GM18868 (cell line): ENCODE measurements at regions not wholly inside any gene's neighbourhood (a gene's known extent, or its start where the extent isn't known, plus 50 kb on each side); places are given as distances from the start of the nearest gene placed in this dataset.
A peak's percentile ranks its signal among the peaks of the same experiment; 100 is the strongest.
"Not testable (repeated sequence)": the region's sequence is repeated elsewhere in the genome, so short reads cannot be mapped to it uniquely, and the experiment has no call there.

Experiments
- ATAC-seq: cut with Tn5 transposase; IDR thresholded peaks from one replicate; pipeline ENCODE4 v1.9.1; 2021; ENCODE audit warnings: mild to moderate bottlenecking, moderate library complexity; ENCODE audit not compliant: unreplicated experiment

DNA sequence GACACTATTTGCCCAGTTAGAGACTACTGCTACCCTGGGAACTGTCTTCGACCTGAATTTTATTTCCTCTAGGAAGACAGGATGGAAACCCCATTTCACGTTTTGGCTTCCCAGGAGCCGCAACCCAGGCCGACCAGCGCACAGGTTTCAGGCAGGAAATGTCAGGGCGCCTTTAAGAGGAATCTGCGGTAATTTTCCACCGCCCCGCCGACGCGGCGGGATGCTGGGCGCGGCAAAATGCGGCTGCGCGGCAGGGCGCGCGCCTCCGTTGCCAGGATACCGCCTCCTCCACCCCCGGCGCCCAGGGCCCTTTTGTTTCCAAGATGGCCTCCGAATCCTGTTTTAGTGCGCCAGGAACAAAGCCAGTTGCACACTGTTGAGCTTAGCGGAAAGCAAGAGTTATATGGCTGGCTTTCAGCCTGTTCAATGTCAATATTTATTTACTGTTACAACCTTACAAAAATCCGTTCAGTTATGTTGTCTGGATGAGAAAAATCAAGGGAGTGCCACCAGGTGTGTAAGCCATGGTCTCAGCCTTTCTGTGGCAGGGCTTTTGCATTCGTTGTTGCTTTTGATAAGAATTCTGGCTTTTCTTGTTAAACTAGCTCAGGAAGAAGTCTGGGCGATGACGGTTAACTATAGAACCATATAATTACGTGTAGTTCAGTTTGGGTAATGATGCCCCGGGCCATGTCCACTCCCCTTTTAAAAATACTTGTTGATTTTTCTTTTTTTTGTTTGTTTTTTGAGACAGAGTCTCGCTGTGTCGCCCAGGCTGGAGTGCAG lies 79.7 kb upstream of the CHD2 start:
- ATAC-seq: peak; percentile 90

DNA sequence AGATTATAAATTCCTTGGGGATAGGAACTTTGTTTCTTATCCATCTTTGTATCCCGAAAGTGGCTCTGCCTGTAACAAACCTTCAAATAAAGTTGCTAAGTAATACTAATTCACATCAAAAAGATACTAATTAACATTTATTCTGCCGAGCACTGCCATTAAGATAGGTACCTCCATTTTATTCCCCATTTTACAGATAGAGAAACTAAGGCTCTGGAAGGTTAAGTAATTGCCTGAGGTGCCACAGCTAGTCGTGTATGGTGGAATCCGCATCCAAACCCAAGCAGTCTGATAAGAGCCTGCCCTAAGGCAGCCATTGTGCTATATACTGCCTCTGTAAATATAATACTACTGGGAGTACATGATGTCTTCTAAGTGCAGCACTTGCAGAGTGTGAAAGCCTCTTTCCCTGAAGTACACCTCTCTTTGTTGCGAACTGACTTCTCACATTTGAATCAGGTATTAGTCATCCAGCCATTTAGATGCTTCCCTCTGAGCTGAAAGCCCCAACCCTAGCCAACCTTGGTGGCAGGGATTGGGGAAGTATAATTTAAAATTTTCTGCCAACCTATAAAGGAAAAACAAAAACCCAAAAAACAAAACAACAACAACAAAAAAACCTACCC lies 78.5 kb upstream of the CHD2 start:
- ATAC-seq: no peak

DNA sequence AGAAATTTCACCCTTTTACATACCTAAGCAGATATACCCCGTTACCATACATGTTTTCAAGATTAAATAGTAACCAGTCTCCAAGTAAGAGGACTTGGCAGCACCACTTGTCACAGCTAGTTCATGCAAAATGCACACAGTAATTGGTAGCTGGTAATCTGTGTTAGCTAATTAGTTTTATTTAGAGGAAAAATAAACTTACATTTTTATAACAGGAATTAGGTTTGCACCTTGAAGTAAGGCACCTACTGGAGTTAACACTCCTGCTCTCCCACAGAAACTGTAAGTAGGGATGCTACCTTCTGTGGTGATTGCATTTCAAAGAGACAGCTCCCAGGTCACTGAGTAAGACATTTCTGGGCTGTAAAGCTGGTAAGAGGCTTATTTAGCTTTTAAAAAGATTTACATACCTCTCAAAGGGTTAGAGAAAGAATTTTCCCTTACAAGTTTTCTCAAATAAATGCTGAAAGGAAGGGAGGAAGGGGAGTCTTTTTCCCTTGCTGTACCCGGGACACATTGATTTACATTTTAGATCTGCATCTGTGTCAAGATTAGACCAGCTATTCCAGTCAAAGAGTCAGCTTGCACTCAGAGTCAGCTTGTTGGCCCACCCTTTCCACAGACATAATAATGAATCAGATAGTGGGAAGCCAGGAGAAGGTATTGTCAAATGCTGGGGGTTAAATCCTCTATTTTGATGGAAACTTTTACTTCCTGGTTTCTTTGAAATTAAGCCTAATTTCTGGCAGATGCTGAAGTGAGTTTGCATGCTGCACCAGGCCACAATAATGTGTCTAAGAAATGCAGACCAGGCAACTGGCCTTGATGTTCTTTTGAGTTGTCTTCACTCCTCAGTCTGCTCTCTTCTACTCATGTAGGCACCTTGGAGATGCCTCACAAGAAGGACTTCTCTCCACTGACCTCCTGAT lies 77.6 kb upstream of the CHD2 start:
- no peak for ATAC-seq

DNA sequence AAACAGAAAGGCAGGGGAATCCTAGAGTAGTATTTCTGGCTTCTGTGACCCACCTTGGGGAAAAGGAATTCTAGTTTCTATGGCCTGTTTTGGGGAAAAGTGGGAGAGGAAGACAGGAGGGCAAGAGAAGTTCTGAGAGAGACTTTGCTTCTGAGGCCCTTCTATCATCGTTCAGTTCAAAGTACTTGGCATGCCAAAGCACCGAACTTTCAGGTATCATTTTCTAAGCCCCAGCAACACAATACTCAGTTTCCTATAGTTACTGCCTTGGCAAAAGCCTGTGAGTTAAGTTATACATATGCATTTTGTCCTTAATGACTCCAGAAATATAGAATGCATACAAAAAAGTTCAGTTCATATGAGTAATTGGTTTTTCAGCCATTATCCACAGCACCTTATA lies 74.1 kb upstream of the CHD2 start:
- ATAC-seq: no peak

DNA sequence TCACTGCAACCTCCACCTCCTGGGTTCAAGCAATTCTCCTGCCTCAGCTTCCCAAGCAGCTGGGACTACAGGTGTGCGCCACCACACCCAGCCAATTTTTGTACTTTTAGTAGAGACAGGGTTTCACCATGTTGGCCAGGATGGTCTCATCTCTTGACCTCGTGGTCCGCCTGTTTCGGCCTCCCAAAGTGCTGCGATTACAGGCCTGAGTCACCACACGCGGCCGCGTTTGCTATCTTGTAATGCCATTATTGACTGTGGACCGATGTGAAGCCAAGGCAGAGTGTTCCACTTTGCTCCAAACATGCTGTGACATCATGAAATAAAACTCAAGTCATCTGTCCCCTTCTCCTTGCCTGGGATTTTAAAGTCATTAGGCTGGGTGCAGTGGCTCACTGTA lies 72.1 kb upstream of the CHD2 start:
- ATAC-seq: not testable (repeated sequence)

DNA sequence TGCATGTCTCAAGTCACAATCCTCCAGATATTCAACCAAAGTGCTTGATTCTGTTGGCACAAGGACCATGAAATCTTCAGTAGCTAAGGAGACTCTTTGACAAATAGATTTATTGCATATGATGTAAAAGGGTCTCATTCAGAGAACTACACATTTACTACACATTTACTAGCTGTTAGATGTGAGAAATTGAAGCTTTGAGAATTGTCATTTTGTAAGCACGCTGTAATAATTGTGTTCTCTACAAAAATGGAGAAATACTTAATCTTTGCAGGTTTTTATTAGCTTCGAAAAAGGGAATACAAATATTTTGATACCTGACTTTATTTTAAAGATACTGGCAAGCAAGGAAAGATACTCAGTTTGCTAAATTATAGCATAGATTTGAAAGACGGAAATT lies 70.2 kb upstream of the CHD2 start:
- no peak for ATAC-seq

DNA sequence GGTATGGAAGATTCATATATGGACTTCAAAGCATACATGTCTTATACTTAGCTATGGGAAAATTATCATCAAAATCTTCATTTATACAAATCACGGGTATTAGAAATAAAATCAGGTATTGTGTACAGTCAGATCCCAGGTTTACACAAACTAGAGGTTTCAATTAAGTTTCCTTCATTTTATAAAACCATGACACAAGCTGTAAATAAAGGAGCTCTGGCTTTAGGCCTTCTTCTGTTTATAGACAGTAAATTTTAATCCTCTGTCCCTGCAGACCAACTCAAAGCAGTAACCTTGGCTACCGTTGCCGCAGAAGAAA lies 68.8 kb upstream of the CHD2 start:
- ATAC-seq: no peak

DNA sequence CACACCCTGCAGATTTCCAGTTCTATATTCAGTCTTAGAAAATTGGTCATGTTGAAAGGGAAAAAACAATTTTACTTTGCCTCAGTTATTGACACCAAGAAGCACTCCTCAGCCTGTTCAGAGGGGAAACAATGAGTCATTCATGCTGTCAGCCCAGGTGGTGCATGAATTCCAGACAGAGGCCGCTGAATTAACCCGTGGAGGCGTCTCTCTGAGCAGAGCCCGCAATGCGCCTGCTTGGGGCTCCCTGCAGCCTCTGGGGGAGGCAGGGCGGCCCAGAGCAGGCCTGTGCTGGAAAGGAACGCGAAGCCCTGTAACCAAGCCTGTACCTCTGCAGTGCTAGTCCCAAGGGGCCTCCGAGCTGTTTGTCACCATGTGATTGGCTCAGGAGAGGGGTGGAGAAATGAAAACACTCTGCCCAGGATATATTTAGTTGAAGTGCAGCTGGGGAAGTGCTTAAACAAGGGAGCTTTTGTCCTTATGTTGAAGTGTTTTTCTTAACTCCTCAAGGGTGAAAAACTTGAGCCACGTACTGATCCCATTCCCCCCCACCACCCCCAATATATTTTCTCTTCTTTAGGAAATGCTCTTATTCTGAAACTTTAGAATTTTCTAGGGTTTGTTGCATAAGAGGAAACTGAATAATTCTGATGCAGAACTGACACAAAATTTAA lies 68.3 kb upstream of the CHD2 start:
- peak; percentile 93 for ATAC-seq

DNA sequence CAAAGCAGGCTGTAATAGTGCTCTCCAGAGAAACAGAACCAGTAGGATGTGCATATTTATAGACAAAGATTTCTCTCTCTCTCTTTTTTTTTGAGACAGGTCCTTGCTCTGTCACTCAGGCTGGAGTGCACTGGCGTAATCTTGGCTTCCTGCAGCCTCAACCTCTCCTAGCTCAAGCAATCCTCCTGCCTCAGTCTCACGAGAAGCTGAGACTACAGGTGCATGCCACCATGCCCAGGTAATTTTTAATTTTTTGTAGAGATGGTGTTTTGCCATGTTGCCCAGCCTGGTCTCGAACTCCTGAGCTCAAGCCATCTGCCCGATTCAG lies 67.1 kb upstream of the CHD2 start:
- no peak for ATAC-seq

DNA sequence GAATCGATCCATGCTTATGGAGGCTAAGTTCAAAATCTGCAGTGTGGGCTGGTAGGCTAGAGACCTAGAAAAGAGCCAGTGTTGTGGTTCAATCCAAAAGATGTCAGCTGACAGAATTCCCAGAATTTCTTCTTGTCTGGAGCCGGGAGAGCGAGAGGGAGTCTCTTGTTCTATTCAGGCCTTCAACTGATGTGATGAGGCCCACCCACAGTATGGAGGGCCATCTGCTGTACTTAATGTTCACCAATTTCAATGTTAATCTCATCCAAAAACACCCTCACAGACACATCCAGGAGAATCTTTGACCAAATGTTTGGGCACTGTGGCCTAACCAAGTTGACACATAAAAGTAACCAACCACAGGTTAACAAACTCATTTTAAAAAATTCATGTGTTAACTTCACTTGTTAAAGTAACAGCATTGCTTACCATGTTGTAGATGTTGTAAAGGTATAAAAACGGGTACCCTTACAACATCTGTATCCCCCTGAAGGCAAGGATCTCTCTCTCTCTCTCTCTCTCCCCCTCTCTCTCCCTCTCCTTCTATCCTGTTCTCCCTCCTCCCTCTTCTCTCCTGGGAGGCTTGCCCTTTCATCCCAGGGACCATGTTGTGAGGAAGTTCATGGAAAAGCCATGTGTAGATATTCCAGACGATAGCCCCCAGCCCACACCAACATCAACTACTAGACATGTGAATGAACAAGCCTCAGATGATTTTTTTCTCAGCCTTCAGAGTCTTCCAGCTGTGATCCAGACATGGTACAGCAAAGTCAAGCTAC lies 66.4 kb upstream of the CHD2 start:
- ATAC-seq: no peak

DNA sequence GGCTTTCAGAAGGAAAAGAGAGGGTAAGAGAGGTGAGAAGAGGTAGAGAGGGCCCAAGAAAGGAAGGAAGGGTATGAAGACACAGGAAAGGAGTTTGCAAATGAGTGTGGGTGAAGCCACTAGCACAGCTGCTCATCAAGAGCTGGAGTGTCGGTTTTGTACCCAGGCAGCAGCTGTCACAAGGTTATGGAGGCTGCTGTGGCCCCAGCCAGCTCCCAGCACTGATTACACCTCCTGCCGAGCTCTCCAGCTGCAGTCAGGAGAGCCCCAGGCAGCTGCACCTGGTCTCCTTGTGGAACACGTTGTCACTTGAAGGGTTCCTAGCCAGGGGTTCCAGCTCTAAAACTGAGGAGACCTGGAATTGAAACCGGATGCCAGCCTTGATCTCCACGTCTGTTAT lies 60.4 kb upstream of the CHD2 start:
- peak; percentile 71 for ATAC-seq

DNA sequence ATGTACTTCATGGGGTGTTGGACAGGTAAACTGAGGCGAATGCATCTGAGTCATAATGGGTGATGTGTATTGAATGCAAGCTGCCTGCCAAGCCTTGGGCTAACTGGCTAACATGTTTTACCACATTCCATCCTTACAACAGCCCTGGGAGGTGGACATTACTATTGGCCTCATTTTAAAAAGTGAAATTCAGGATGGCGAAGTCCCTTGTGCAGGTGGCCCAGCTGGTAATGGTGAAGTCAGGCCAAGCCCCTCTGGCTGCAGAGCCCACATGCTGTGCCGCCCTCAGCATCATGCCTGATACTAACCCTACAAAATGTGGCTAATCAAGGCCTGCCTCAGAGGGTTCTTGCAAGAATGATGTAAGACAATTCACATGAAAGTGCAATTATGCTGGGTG lies 60.0 kb upstream of the CHD2 start:
- no peak for ATAC-seq

DNA sequence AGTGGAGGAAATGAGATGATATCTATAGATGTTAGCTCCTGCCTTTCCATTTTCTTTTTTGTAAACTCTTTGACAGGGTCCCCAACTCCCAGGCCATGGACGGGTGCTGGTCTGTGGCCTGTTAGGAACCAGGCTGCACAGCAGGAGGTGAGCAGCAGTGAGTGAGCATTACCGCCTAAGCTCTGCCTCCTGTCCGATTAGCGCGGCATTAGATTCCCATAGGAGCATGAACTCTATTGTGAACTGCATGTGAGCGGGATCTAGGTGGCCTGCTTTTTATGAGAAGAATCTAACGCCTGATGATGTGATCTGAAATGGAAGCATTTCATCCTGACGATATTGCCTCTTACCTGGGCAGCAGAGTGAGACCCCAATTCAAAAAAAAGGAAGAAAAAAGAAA lies 56.8 kb upstream of the CHD2 start:
- no peak for ATAC-seq

DNA sequence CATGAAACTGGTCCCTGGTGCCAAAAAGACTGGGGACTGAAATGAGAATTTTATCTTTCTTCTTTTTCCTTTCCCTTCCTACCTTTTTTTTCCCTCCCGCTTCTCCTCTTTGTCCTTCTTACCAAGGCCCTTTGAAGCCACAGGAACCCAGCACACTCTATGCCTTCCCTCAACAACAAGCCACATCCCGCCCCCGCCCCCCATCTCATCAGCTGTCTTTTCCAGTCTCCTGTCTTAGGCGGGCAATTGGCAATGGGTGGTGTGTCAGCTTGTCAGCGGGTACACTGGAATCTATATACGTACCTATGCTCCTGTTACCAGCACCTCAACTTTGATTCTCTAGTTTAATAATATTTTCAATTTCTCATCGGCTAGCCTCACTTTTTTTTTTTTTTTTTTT lies 56.3 kb upstream of the CHD2 start:
- ATAC-seq: no peak

DNA sequence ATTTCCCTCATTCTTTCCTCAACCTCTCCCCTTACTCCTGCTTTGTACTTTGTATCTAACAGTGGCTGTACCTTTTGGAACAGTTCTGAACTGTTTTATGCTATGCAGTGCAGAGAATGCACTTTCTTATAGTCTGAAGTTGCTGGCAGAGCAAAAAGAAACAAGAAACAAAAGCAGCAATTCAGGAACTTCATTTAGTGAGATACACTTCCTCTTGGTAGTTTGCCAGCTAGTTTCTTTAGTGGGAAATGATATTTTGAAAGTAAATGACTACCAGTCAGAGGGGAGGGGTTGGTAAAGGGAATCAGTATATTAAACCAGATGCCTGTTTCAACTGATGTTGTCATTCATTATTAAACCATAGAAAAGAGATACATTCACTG lies 55.0 kb upstream of the CHD2 start:
- ATAC-seq: peak; percentile 75

DNA sequence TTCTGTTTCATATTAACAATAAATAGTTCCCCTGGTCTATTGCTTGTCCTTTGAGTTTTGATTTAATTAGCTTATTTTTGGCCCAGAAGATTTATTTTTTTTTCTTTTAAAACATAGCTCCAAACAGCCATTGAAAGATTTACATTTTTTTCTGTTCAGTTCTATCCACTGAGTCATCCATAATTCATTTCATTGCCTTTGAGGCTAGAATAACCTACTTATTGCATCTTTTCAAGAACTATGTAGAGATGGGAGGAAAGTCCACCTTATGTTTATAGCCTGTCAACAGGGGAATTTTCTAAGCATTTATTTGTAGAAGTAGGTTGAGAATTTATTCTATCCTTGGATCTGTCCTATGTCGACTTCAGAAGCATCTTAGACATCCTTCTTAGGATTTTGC lies 53.4 kb upstream of the CHD2 start:
- no peak for ATAC-seq

DNA sequence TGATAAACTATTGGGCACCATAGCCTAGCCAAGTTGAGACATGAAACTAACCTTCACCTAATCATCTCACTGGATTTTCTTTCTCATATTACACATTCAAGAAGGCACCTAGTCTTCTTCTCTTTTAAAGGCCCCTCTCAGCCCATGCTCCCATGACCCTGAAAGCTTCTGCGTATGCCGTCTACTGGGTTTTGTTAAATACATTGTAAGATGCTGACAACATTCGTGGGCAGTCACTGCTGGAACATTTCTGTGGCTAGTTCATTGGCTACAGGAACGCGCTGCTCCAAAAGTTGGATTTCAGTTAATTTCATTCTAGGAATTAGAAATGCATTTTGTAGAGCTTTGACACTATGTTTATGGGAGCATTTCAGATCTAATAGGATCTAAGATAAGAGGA lies 52.3 kb upstream of the CHD2 start:
- no peak for ATAC-seq

DNA sequence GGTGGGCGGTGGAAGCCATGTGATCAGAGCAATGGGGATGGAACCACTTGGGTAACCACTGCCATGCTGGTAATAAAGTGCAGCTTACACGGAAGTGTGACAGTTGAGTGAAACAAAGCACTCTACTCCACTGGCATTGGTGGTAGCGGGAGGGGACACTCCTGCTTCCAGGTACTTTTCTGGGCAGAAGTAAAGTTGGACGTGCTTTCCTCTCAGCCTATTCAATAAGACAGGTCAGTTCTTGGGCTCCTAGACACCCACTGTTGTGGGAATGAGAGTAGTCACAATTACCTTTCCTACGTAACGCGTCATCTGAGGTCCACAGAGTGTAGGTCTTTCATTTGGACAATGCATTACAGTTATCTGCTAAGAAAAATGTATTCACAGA lies 51.7 kb upstream of the CHD2 start:
- no peak for ATAC-seq

DNA sequence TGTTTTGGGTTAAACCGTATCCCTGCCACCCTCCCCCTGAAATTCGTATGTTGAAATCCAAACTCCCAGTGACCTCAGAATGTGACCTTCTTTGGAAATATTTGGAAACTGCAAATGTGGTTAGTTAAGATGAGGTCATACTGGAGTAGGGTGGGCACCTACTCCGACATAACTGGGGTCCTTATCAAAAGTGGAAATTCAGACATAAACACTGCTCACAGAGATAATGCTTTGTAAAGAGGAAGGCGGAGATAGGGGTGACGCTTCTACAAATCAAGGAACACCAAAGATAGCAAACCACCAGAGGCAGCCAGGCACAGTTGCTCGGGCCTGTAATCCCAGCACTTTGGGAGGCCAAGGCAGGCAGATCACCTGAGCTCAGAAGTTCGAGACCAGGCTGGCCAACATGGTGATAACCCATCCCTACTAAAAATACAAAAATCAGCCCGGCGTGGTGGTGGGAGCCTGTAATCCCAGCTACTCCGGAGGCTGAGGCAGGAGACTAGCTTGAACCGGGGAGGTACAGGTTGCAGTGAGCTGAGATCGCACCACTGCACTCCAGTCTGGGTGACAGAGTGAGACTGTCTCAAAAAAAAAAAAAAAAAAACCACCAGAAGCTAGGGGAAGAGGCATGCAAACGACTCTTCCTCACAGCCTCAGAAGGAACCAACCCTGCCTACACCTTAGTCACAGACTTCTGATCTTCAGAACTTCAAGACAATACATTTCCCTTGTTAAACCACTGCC lies 51.1 kb upstream of the CHD2 start:
- peak; percentile 50 for ATAC-seq

DNA sequence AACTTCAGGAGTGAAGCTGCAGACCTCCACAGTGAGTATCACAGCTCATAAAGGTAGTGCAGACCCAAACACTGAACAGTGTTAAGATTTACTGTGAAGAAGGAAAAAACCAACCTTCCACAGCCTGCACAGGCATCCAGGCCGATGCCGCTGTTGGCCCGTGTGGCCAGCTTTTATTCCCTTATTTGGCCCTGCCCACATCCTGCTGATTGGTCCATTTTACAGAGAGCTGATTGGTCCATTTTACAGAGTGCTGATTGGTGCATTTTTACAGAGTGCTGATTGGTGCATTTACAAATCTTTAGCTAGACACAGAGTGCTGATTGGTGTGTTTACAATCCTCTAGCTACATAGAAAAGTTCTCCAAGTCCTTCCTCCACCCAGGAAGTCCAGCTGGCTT lies 49.9 kb upstream of the CHD2 start:
- ATAC-seq: not testable (repeated sequence)
